Activated CD4-positive, alpha-beta memory T cell treated with anti-CD3 and anti-CD28 coated beads, Interleukin-2, amount 10 ng/mL, durations not matched to agents 7 days and 5 days (primary cell): ENCODE measurements at regions not wholly inside any gene's neighbourhood (a gene's known extent, or its start where the extent isn't known, plus 50 kb on each side); places are given as distances from the start of the nearest gene placed in this dataset.

ENCODE experiments used
- CTCF ChIA-PET: fragments of 350-600 bp; sonication (Branson Sonifier 250); formaldehyde crosslinking; loops from one replicate; lab custom pipeline; 2021; ENCODE audit warnings: antibody characterized with exemption, inconsistent platforms; lab: Charles Lee
- POLR2A ChIA-PET: fragments of 350-600 bp; sonication (Branson Sonifier 250); formaldehyde crosslinking; loops from one replicate; lab custom pipeline; 2021; ENCODE audit warnings: antibody characterized with exemption; lab: Charles Lee
- DNase-seq: peaks from one replicate; pipeline ENCODE4 v3.0.0-alpha.2; 2020
- H3K27ac Mint-ChIP-seq: one replicate; pipeline ENCODE4 v1.8.0; 2021; ENCODE audit warnings: mild to moderate bottlenecking, mixed read lengths
- H3K27me3 Mint-ChIP-seq: one replicate; pipeline ENCODE4 v1.8.0; 2021; ENCODE audit warnings: mixed read lengths
- H3K36me3 Mint-ChIP-seq: one replicate; pipeline ENCODE4 v1.8.0; 2021; ENCODE audit warnings: low read depth, mixed read lengths
- H3K4me1 Mint-ChIP-seq: one replicate; pipeline ENCODE4 v1.8.0; 2021; ENCODE audit warnings: mixed read lengths
- H3K4me3 Mint-ChIP-seq: one replicate; pipeline ENCODE4 v1.8.0; 2021; ENCODE audit warnings: mild to moderate bottlenecking, mixed read lengths
- H3K9me3 Mint-ChIP-seq: one replicate; pipeline ENCODE4 v1.8.0; 2021; ENCODE audit warnings: mixed read lengths

DNA sequence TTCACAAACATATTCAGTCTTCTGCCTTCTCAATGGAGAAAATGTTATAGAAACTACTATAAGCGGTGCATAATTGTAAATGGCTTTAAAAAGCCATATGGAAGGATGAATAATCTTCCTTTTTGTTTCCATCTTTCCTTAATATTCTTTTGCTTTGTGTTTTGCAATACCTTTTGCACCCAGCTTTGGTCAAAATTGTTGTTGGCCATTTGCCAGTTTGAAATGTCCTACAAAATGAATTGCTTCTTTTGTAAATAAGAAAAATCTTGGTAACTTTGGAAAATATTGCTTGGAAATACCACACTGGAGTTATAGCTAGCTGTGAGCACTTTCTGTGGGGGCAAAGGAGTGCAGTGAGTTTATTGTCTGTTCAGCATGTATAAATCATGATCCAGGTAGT is 93.5 kb upstream of the NR2F2 start:
- POLR2A ChIA-PET, result no interaction called here
- no peak overlapping the region for H3K27ac Mint-ChIP-seq
- H3K4me3 Mint-ChIP-seq, result no peak overlapping the region
- DNase-seq, result no peak
- peaks cover 2% of the 10 kb centered on the region for H3K9me3 Mint-ChIP-seq
- H3K36me3 Mint-ChIP-seq, result no peaks in the 10 kb centered on the region
- H3K4me1 Mint-ChIP-seq, result peaks cover 2% of the 10 kb centered on the region
- H3K27me3 Mint-ChIP-seq, result no peaks in the 10 kb centered on the region
- CTCF ChIA-PET, result interaction anchor here (0.5 kb wide), 1 partner anchor 1794 kb away, joined by 6 read pairs; no protein-coding TSS in a partner anchor

DNA sequence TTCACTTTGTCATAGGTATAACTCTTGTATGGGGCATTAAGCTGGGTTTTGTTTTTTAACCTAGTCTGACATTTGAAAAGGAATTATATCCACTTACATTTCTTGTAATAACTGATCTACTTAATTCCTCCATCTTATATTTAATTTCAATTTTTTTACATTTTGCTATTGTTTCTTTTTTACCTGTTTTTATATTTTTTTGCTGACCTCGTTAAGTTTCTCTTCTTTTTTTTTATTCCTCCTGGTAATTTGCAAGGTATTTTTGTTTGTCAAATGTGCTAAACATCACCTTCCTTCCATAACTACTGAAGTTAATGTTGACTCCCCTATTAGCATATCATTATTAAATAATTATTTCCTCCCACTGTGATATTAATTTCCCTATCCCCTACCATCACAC is 87.7 kb upstream of the NR2F2 start:
- ChIA-PET CTCF (no interaction called here), POLR2A (no interaction called here)
- Mint-ChIP-seq H3K36me3 (no peaks in the 10 kb centered on the region), H3K4me3 (no peak overlapping the region), H3K9me3 (peaks cover 3% of the 10 kb centered on the region), H3K4me1 (no peaks in the 10 kb centered on the region), H3K27ac (no peak overlapping the region), H3K27me3 (no peaks in the 10 kb centered on the region)
- DNase-seq, result no peak

DNA sequence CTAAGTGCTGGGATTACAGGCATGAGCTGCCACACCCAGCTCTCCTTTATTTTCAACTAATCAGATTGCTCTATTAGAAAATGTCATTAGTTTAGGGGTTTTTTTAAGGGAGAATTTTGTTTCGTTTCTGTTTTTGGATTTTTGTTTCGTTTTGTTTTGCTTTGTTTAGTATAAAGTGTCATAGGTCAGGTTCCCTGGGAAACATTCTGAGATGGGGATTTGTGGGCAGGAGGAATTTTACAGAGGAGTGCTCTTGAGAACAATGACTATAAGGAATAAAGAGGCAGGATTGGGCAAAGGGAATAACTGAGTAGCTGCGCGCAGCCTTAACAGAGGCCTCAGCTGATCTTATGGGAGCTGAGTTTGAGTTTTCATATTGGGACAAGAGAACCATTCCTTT is 86.8 kb upstream of the NR2F2 start:
- no peak overlapping the region for H3K27ac Mint-ChIP-seq
- no peak for DNase-seq
- POLR2A ChIA-PET, result no interaction called here
- no peaks in the 10 kb centered on the region for H3K4me1 Mint-ChIP-seq
- H3K27me3 Mint-ChIP-seq, result no peaks in the 10 kb centered on the region
- CTCF ChIA-PET, result no interaction called here
- no peaks in the 10 kb centered on the region for H3K36me3 Mint-ChIP-seq
- H3K4me3 Mint-ChIP-seq, result no peak overlapping the region
- H3K9me3 Mint-ChIP-seq, result peaks cover 3% of the 10 kb centered on the region

DNA sequence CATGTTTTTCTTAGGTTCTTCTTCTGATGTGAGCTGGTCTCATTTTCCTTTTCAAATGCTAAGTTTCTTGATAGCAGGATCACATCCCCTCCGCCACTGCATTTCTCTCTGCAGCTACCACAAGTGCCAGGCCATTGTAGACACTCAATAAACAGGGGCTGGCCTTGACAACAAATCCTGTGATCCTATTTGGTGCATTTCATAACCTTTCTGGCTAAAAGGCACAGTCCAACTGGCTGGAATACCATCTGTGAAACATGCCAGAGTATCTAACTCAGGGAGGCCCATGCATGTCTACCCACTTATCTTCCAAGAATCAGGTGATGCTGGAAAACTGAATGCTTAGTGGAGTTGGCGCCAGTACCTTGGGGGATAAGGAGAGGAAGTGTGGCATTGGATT is 85.2 kb upstream of the NR2F2 start:
- Mint-ChIP-seq H3K27me3 (no peaks in the 10 kb centered on the region), H3K9me3 (peaks cover 3% of the 10 kb centered on the region), H3K4me3 (no peak overlapping the region), H3K36me3 (no peaks in the 10 kb centered on the region), H3K4me1 (no peaks in the 10 kb centered on the region), H3K27ac (no peak overlapping the region)
- ChIA-PET POLR2A (no interaction called here), CTCF (no interaction called here)
- no peak for DNase-seq

DNA sequence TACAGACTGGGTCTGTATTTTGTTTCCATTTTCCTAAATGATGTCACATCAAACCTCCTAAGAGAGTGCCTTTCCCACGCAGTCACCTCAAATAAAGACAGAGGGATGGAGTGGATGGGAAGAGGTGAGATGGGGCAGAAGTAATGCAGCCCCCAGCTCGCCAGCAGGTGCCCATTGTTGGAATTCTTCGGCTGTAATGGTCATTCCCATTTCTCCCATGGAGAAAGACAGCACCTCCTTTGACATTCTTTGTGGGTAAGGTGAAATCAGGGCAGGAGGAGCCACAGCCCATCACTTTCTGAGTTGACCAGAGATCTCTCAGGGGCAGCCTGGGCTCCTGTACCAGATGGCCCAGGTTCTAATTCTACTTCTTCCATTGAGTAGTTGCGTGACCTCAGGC is 84.4 kb upstream of the NR2F2 start:
- POLR2A ChIA-PET, result no interaction called here

DNA sequence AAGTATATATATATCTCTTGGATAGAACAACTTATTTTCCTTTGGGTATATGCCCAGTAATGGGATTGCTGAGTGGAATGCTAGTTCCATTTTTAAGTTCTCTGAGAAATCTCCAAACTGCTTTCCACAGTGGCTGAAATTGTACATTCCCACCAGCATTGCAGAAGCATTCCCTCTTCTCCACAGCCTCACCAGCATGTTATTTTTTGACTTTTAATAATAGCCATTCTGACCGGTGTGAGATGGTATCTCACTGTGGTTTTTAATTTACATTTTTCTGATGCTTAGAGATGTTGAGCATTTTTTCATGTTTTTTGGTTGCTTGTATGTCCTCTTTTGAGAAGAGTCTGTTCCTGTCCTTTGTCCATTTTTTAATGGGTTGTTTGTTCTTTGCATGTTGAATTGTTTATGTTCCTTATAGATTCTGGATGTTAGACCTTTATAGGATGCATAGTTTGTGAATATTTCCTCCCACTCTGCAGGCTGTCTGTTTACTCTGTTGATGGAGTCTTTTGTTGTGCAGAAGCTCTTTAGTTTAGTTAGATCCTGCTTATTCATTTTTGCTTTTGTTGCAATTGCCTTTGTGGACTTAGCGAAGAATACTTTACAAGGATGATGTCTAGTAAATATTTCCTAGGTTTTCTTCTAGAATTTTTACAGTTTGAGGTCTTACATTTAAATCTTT is 82.7 kb upstream of the NR2F2 start:
- Mint-ChIP-seq H3K27me3 (no peaks in the 10 kb centered on the region), H3K27ac (no peak overlapping the region), H3K4me3 (no peak overlapping the region), H3K9me3 (peaks cover 3% of the 10 kb centered on the region), H3K4me1 (no peaks in the 10 kb centered on the region), H3K36me3 (no peaks in the 10 kb centered on the region)
- DNase-seq, result no peak
- POLR2A ChIA-PET, result no interaction called here
- CTCF ChIA-PET, result no interaction called here

More for the DNA sequence above, 84.4 kb upstream of the NR2F2 start:
- no peak for DNase-seq
- Mint-ChIP-seq H3K36me3 (no peaks in the 10 kb centered on the region), H3K4me1 (no peaks in the 10 kb centered on the region), H3K9me3 (peaks cover 3% of the 10 kb centered on the region), H3K4me3 (no peak overlapping the region), H3K27me3 (no peaks in the 10 kb centered on the region), H3K27ac (no peak overlapping the region)
- CTCF ChIA-PET, result no interaction called here

DNA sequence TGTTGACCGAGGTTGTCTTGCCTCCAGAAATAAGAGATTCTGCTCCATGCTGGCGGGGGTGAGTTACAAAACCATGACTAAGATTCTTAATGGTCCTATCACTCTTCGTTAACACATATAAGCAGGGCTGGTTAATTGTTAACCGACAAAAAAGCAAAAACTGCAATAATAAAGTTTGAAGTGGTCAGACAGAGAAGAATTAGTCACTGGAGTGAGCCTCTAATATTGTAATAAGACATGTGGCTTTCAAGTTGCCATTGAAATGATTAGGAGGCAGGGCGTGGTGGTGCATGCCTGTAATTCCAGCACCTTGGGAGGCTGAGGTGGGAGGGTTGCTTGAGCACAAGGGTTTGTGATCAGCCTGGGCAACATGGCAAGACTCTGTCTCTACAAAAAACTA is 78.4 kb upstream of the NR2F2 start:
- POLR2A ChIA-PET, result no interaction called here
- H3K4me1 Mint-ChIP-seq, result no peaks in the 10 kb centered on the region
- CTCF ChIA-PET, result no interaction called here
- H3K36me3 Mint-ChIP-seq, result no peaks in the 10 kb centered on the region
- no peak overlapping the region for H3K4me3 Mint-ChIP-seq
- no peak overlapping the region for H3K27ac Mint-ChIP-seq
- no peaks in the 10 kb centered on the region for H3K27me3 Mint-ChIP-seq
- H3K9me3 Mint-ChIP-seq, result peaks cover 5% of the 10 kb centered on the region
- no peak for DNase-seq

DNA sequence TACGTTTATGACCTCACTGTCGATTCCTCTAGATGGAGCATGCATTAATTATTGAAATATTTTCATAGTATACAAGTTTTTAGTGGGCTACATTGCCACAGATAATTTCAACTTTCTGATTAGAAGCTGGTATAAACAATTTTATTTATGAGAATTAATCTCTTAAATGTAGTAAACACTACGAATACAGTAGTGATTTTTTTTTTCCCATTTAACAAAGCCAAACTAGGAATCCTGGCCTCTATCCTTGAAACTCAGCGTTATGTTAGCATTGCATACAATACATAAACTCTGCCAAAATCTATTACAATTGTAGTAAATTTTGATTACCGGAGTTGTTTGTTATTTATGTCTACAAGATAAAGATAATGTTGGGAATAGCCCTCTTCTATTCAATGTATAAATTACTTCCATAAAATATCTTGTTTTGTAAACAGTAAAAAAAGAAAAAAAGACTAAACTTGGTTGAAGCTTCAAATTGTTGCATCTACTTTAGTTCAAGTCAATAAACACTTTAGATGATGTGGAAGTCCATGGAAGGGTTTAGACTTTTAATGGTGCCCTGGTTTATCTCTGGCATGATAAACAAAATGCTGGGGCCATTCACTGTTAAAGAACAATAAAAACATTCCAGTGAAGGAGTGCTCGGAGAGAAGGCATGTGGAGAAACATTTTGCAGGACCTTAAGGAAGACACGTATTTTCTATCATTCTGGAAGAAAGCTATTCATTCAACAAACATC is 77.3 kb upstream of the NR2F2 start:
- H3K27ac Mint-ChIP-seq, result no peak overlapping the region
- DNase-seq, result no peak
- no peaks in the 10 kb centered on the region for H3K36me3 Mint-ChIP-seq
- no peaks in the 10 kb centered on the region for H3K4me1 Mint-ChIP-seq
- H3K27me3 Mint-ChIP-seq, result no peaks in the 10 kb centered on the region
- ChIA-PET POLR2A (no interaction called here), CTCF (no interaction called here)
- H3K4me3 Mint-ChIP-seq, result no peak overlapping the region
- H3K9me3 Mint-ChIP-seq, result peaks cover 5% of the 10 kb centered on the region

DNA sequence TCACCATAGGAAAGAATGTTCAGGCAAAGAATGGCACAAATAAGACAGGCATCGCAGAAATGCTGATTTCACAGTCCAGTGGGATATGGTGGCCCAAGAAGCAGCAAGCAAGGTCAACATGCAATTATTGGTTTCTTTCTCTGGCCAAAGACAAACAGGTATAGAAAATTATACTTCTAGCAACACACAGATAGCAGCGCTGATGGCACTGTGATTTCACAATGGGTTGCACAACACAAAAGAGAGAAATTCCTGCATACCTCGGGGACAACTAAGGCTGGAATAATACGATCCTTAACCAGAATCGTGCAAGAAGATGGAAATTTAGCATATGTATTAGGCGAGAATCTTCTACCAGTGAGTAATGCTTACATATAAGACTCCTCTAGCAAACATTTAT is 76.3 kb upstream of the NR2F2 start:
- Mint-ChIP-seq H3K27me3 (no peaks in the 10 kb centered on the region), H3K36me3 (no peaks in the 10 kb centered on the region), H3K4me3 (no peak overlapping the region), H3K27ac (no peak overlapping the region), H3K9me3 (peaks cover 7% of the 10 kb centered on the region), H3K4me1 (no peaks in the 10 kb centered on the region)
- DNase-seq, result no peak
- CTCF ChIA-PET, result no interaction called here
- POLR2A ChIA-PET, result no interaction called here

DNA sequence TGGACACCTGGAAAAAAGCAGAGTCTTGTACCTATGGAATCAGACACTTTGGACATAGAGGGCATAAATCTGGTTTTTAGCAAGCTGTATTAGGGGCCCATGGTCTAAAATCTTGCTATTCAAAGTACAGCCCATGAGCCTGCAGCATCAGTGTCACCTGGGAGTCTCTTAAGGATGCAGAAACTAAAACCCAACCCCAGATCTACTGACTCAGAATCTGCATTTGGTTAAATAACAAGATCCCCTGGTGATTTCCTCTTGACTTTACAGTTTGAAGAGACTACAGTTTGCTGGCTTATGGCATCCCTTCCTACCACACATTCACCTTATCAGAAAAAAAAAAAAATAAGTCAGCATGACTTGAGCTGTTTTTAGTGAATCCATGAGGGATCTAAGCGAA is 74.9 kb upstream of the NR2F2 start:
- DNase-seq, result no peak
- H3K36me3 Mint-ChIP-seq, result no peaks in the 10 kb centered on the region
- no peak overlapping the region for H3K27ac Mint-ChIP-seq
- ChIA-PET CTCF (no interaction called here), POLR2A (no interaction called here)
- H3K4me3 Mint-ChIP-seq, result no peak overlapping the region
- peaks cover 7% of the 10 kb centered on the region for H3K9me3 Mint-ChIP-seq
- no peaks in the 10 kb centered on the region for H3K27me3 Mint-ChIP-seq
- no peaks in the 10 kb centered on the region for H3K4me1 Mint-ChIP-seq

DNA sequence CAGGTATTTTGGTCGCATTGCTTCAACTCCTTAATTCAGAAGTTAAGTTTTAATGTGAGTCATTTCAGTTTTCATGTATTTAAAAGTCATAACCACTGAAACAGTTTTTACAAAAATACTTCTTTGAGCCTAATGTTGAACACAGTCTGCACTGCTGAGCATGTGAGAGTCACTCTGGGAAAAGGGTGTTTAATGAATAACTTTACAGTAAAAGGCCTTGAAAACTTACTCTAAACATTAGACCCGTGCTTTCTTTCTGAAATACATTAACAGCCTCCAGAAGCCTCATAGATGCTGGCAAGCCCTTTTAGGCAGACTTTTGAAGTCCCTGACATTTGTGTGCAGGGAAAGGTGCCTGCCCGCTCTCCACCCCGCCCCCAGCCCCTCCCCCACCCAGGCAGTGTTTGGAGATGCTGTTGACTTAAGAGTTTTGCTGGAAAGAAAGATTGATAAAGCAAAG is 68.9 kb upstream of the NR2F2 start:
- DNase-seq, result no peak

DNA sequence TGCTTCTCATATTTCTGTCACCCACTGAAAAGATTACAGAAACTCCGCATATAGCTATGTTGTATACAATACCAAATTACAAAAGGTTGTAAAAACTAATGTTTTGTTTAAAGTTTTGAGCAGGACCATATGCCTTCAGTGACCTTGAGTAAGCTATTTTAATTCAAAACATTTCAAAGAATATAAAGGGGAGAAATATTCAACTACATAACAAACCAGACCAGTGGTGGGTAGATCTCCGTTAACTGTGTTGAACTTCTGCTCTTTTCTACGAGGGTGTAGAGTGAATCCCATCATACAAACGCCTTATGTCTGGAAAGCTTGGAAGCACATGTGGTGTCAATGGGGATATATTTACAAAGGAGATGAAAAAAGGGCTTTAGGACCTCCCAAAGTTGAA is 68.4 kb upstream of the NR2F2 start:
- DNase-seq, result no peak
- Mint-ChIP-seq H3K9me3 (peaks cover 2% of the 10 kb centered on the region), H3K4me1 (no peaks in the 10 kb centered on the region), H3K4me3 (no peak overlapping the region), H3K27me3 (no peaks in the 10 kb centered on the region), H3K27ac (no peak overlapping the region), H3K36me3 (no peaks in the 10 kb centered on the region)
- CTCF ChIA-PET, result no interaction called here
- POLR2A ChIA-PET, result no interaction called here

More for the DNA sequence above, 68.9 kb upstream of the NR2F2 start:
- no peaks in the 10 kb centered on the region for H3K27me3 Mint-ChIP-seq
- H3K27ac Mint-ChIP-seq, result no peak overlapping the region
- H3K9me3 Mint-ChIP-seq, result peaks cover 2% of the 10 kb centered on the region
- CTCF ChIA-PET, result no interaction called here
- H3K4me3 Mint-ChIP-seq, result no peak overlapping the region
- no peaks in the 10 kb centered on the region for H3K36me3 Mint-ChIP-seq
- POLR2A ChIA-PET, result no interaction called here
- H3K4me1 Mint-ChIP-seq, result no peaks in the 10 kb centered on the region

DNA sequence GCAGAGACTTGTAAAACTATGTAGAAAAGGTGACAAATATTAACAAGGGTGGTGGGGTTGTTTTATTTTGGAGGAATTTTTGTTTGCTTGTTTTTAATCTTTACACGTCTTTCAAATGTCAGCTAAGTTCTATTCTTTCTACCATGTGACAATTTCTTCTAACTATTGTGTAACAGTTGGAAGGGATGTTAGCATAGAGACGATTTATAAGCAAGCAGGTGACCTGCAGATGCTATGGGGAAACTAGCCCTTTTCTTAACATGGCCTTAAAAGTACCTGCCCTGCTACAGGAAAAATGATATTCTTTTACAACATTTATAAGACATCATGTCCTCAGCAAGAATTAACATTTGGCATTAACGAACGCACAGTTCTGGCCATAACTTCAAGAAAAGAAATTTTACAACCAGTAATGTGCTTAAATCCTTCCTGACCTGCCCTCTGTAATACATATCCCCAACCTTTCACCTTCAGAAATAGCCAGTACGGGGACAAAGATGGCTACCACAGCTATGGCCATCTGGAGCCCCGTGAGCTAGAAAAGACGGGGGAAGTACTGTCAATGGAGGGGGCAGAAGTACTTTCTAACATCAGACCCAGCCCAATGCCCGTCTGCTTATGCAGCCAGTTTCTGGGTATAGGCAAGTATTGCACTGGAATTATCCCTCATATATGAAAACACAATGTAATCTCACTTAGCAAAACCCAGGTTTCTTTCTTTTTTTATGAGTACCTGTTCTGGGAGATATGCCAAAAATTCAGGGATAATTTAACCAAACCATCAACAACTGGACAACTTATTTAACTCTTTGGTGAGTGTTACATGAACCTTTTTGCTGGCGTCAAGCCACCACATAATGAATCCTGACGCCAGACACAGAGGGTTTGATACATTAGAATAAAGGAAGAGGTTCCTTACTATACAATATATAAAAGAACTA is 67.7 kb upstream of the NR2F2 start:
- CTCF ChIA-PET, result no interaction called here
- Mint-ChIP-seq H3K36me3 (no peaks in the 10 kb centered on the region), H3K27me3 (no peaks in the 10 kb centered on the region), H3K9me3 (peaks cover 2% of the 10 kb centered on the region), H3K4me1 (no peaks in the 10 kb centered on the region), H3K4me3 (no peak overlapping the region), H3K27ac (no peak overlapping the region)
- DNase-seq, result no peak
- POLR2A ChIA-PET, result no interaction called here
